Hepatocyte (in vitro differentiated cells): ENCODE measurements at regions not wholly inside any gene's neighbourhood (a gene's known extent, or its start where the extent isn't known, plus 50 kb on each side); places are given as distances from the start of the nearest gene placed in this dataset.
A peak's percentile ranks its signal among the peaks of the same experiment; 100 is the strongest.
"Not testable (repeated sequence)": the region's sequence is repeated elsewhere in the genome, so short reads cannot be mapped to it uniquely, and the experiment has no call there.

Experiments
- DNase-seq: peaks from one replicate; pipeline ENCODE4 v3.0.0-alpha.2; 2016; ENCODE audit warnings: low spot score
- H2AFZ ChIP-seq: fragments of 200-600 bp; sonication (generic); 2 replicates; pipeline ENCODE4 v1.6.0; 2016; ENCODE audit warnings: antibody characterized with exemption, mild to moderate bottlenecking
- H3K27ac ChIP-seq: fragments of 200-600 bp; sonication (generic); 2 replicates; pipeline ENCODE4 v1.5.1; 2016; ENCODE audit warnings: mild to moderate bottlenecking
- H3K27me3 ChIP-seq: fragments of 200-600 bp; sonication (generic); 2 replicates; pipeline ENCODE4 v1.6.1; 2016
- H3K36me3 ChIP-seq: fragments of 200-600 bp; sonication (generic); replicated peaks from 2 replicates; pipeline ENCODE4 v1.5.1; 2016; ENCODE audit warnings: low read depth; ENCODE audit not compliant: insufficient read depth
- H3K4me1 ChIP-seq: fragments of 200-600 bp; sonication (generic); 2 replicates; pipeline ENCODE4 v1.5.1; 2016; ENCODE audit warnings: mild to moderate bottlenecking, moderate library complexity; ENCODE audit not compliant: insufficient read depth
- H3K4me2 ChIP-seq: fragments of 200-600 bp; sonication (generic); 2 replicates; pipeline ENCODE4 v1.6.0; 2016
- H3K4me3 ChIP-seq: fragments of 200-600 bp; sonication (generic); 2 replicates; pipeline ENCODE4 v1.5.1; 2016; ENCODE audit warnings: mild to moderate bottlenecking
- H3K79me2 ChIP-seq: fragments of 200-600 bp; sonication (generic); 2 replicates; pipeline ENCODE4 v1.6.0; 2017; ENCODE audit warnings: mild to moderate bottlenecking
- H3K9me2 ChIP-seq: fragments of 200-600 bp; sonication (generic); replicated peaks from 2 replicates; pipeline ENCODE4 v1.6.0; 2017; ENCODE audit warnings: mild to moderate bottlenecking; ENCODE audit not compliant: insufficient read depth
- H3K9me3 ChIP-seq: fragments of 200-600 bp; sonication (generic); 2 replicates; pipeline ENCODE4 v1.5.1; 2016; ENCODE audit warnings: low read depth, mild to moderate bottlenecking
- H4K20me1 ChIP-seq: fragments of 200-600 bp; sonication (generic); 2 replicates; pipeline ENCODE4 v1.6.0; 2016; ENCODE audit warnings: mild to moderate bottlenecking; ENCODE audit not compliant: insufficient read depth, poor library complexity, severe bottlenecking
- EZH2 ChIP-seq: fragments of 200-600 bp; sonication (generic); IDR thresholded peaks from 2 replicates; pipeline ENCODE4 v1.6.1; 2016; ENCODE audit warnings: antibody characterized with exemption, mild to moderate bottlenecking, borderline replicate concordance
- EZH2phosphoT487 ChIP-seq: fragments of 200-600 bp; sonication (generic); IDR thresholded peaks from one replicate; pipeline ENCODE4 v1.6.1; 2018; ENCODE audit warnings: antibody characterized with exemption, mild to moderate bottlenecking, low read depth, moderate library complexity; ENCODE audit not compliant: unreplicated experiment, severe bottlenecking
- WGBS: methylation state at CpG from one replicate; pipeline ENCODE4 v1.1.6; 2016; ENCODE audit warnings: low lambda C conversion rate; ENCODE audit errors: missing lambda C conversion rate; 5-methylcytosine and 5-hydroxymethylcytosine counted together
- TF ChIP-seq, protein P1 (sequence below): fragments of 200-600 bp; sonication (generic); IDR thresholded peaks from 2 replicates; pipeline ENCODE4 v1.5.1; 2016; ENCODE audit warnings: antibody characterized with exemption, mild to moderate bottlenecking; ENCODE audit not compliant: poor library complexity

DNA sequence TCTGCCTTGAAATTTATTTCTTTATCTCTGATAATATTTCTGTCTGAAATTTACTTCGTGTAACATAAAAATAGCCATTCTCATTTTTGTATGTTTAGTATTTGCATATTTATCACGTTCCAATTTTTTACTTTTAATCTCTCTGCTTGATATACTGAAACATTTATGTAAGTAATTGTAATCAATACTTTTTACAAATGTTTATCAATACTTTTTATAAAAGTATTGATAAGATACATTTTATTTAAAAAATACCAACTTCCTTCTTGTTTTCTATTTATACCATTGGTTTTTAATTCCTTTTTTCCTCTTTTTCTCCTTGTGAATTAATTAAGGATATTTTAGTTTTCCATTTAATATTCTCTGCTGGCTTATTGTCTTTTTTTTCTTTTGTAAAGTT, 60.3 kb upstream of the TBL1XR1 start:
- H3K36me3 ChIP-seq, result no peaks in the 10 kb centered on the region
- no peak overlapping the region for H2AFZ ChIP-seq
- H3K27ac ChIP-seq, result no peak overlapping the region
- H3K4me3 ChIP-seq, result no peak overlapping the region
- H3K4me1 ChIP-seq, result peaks cover 6% of the 10 kb centered on the region
- no peaks in the 10 kb centered on the region for H3K9me2 ChIP-seq
- WGBS, result 86% methylated on average over 2 of the region's 2 CpGs
- no peak overlapping the region for H3K4me2 ChIP-seq
- TF ChIP-seq EZH2phosphoT487 (no peak), EZH2 (no peak)
- TF ChIP-seq, protein P1, sequence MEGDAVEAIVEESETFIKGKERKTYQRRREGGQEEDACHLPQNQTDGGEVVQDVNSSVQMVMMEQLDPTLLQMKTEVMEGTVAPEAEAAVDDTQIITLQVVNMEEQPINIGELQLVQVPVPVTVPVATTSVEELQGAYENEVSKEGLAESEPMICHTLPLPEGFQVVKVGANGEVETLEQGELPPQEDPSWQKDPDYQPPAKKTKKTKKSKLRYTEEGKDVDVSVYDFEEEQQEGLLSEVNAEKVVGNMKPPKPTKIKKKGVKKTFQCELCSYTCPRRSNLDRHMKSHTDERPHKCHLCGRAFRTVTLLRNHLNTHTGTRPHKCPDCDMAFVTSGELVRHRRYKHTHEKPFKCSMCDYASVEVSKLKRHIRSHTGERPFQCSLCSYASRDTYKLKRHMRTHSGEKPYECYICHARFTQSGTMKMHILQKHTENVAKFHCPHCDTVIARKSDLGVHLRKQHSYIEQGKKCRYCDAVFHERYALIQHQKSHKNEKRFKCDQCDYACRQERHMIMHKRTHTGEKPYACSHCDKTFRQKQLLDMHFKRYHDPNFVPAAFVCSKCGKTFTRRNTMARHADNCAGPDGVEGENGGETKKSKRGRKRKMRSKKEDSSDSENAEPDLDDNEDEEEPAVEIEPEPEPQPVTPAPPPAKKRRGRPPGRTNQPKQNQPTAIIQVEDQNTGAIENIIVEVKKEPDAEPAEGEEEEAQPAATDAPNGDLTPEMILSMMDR, result no peak
- no peaks in the 10 kb centered on the region for H3K27me3 ChIP-seq
- no peaks in the 10 kb centered on the region for H3K9me3 ChIP-seq
- H3K79me2 ChIP-seq, result no peaks in the 10 kb centered on the region
- no peak for DNase-seq
- H4K20me1 ChIP-seq, result no peaks in the 10 kb centered on the region

DNA sequence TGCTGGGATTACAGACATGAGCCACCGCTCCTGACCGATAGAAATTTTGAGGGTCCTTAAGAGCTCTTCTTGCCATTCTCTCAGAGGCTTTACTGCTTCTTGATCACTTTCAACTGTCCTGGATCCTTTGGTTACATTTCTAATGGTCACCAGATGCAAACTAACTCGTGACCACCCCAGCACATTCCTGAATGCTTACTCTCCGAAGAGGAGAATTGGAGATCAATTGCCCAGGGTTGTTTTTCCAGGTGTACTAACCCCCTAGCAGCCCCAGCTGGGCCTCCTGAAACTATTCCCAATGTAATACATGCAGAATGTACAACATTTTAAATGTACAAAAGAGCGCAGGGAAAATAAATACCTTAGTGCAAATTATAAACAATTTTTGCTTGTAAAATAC, 65.1 kb upstream of the TBL1XR1 start:
- DNase-seq, result peak; percentile 55
- H3K4me2 ChIP-seq, result peak overlapping the region; percentile 31
- TF ChIP-seq EZH2, result no peak
- TF ChIP-seq, protein P1, result no peak
- no peak for TF ChIP-seq EZH2phosphoT487
- H3K4me1 ChIP-seq, result peaks cover 12% of the 10 kb centered on the region
- peak overlapping the region; percentile 78 for H3K27ac ChIP-seq
- no peaks in the 10 kb centered on the region for H4K20me1 ChIP-seq
- 49% methylated on average over 5 of the region's 5 CpGs for WGBS
- H3K27me3 ChIP-seq, result no peaks in the 10 kb centered on the region
- no peaks in the 10 kb centered on the region for H3K79me2 ChIP-seq
- no peak overlapping the region for H2AFZ ChIP-seq
- H3K9me3 ChIP-seq, result no peaks in the 10 kb centered on the region
- no peaks in the 10 kb centered on the region for H3K9me2 ChIP-seq
- no peak overlapping the region for H3K4me3 ChIP-seq
- H3K36me3 ChIP-seq, result no peaks in the 10 kb centered on the region

DNA sequence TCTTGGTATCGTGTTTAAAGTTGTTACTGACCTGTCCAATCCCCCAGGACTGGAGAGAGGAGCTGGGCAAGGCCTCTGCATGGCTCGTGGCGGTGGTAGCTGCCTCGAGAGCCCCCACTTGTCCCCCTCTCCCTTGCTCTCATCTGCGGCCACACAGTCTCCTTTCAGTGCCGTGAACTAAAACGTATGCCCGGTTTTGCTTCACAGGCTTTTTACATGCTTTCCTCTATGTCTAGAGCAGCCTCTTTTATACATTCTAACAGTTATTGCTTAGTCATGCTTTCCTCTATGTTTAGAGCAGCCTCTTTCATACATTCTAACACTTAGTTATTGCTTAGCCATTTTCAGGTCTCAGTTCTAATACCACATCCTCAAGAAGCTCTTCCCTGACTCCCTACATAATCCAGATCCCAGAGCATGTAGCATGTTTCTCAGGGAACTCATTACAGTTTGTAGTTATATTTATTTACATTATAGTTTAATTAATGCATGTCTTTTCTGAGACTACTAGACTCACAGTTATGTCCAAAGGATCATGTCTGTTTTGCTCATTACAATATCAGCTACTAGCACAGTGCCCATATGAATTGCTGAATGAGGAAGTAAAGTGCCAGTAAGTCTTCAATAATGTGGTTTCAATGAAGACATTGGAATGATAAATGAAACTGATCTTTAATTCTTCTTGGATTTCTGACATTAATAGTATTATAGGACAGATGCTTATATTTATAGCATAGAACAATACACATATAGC, 66.5 kb upstream of the TBL1XR1 start:
- DNase-seq, result no peak
- Histone ChIP-seq H4K20me1 (no peaks in the 10 kb centered on the region), H3K27ac (no peak overlapping the region), H3K4me1 (peaks cover 12% of the 10 kb centered on the region), H3K9me2 (no peaks in the 10 kb centered on the region), H3K79me2 (no peaks in the 10 kb centered on the region), H3K36me3 (no peaks in the 10 kb centered on the region), H3K27me3 (no peaks in the 10 kb centered on the region), H3K9me3 (no peaks in the 10 kb centered on the region), H3K4me2 (no peak overlapping the region), H2AFZ (no peak overlapping the region), H3K4me3 (no peak overlapping the region)
- TF ChIP-seq EZH2 (no peak), EZH2phosphoT487 (no peak)
- TF ChIP-seq, protein P1, result no peak
- 75% methylated on average over 8 of the region's 8 CpGs for WGBS

DNA sequence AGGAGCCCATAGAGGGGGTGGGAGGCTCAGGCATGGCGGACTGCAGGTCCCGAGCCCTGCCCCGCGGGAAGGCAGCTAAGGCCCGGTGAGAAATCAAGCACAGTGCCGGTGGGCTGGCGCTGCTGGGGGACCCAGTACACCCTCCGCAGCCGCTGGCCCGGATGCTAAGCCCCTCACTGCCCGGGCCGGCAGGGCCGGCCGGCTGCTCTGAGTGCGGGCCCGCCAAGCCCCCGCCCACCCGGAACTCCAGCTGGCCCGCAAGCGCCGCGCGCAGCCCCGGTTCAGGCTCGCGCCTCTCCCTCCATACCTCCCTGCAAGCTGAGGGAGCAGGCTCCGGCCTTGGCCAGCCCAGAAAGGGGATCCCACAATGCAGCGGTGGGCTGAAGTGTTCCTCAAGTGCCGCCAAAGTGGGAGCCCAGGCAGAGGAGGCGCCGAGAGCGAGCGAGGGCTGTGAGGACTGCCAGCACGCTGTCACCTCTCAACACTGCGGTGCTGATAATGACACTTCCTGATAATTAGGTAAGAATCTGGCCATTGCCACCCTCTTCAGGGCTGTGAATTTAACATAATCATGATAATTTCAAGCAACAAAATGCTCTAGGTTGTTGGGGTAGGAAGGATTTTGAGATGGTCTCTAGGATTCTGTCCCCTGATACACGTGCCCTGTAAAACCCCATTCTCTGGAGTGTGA, 74.7 kb upstream of the TBL1XR1 start:
- 97% methylated on average over 24 of the region's 36 CpGs for WGBS
- not testable (repeated sequence) for H3K4me3 ChIP-seq, H3K27ac ChIP-seq, H4K20me1 ChIP-seq, H3K79me2 ChIP-seq, H2AFZ ChIP-seq, H3K4me2 ChIP-seq, H3K4me1 ChIP-seq, H3K9me3 ChIP-seq, DNase-seq, H3K9me2 ChIP-seq, H3K27me3 ChIP-seq, H3K36me3 ChIP-seq
